ENCODE measurements at regions not wholly inside any gene's neighbourhood (a gene's known extent, or its start where the extent isn't known, plus 50 kb on each side); places are given as distances from the start of the nearest gene placed in this dataset.

- H3K27me3 ChIP-seq (ENCODE audit: insufficient read depth, poor library complexity, severe bottlenecking) = peaks cover 3% of the 10 kb centered on the region
Observed at GRCh38 chrX:68912113-68912512, 83.3 kb downstream of the EFNB1 start.

GRCh38 chrX:68910731-68911428 is 82.1 kb downstream of the EFNB1 start:
- peaks cover 3% of the 10 kb centered on the region for H3K27me3 ChIP-seq (ENCODE audit: insufficient read depth, poor library complexity, severe bottlenecking)
- no peak overlapping the region for H3K4me3 ChIP-seq (replicated peaks; ENCODE audit: insufficient read depth, low read length)
- H3K27ac ChIP-seq (replicated peaks) = no peak overlapping the region
- DNase-seq (ENCODE audit: low read depth in 1 of 2, low spot score in 1 of 2) = no peak
- TF ChIP-seq, protein P1, sequence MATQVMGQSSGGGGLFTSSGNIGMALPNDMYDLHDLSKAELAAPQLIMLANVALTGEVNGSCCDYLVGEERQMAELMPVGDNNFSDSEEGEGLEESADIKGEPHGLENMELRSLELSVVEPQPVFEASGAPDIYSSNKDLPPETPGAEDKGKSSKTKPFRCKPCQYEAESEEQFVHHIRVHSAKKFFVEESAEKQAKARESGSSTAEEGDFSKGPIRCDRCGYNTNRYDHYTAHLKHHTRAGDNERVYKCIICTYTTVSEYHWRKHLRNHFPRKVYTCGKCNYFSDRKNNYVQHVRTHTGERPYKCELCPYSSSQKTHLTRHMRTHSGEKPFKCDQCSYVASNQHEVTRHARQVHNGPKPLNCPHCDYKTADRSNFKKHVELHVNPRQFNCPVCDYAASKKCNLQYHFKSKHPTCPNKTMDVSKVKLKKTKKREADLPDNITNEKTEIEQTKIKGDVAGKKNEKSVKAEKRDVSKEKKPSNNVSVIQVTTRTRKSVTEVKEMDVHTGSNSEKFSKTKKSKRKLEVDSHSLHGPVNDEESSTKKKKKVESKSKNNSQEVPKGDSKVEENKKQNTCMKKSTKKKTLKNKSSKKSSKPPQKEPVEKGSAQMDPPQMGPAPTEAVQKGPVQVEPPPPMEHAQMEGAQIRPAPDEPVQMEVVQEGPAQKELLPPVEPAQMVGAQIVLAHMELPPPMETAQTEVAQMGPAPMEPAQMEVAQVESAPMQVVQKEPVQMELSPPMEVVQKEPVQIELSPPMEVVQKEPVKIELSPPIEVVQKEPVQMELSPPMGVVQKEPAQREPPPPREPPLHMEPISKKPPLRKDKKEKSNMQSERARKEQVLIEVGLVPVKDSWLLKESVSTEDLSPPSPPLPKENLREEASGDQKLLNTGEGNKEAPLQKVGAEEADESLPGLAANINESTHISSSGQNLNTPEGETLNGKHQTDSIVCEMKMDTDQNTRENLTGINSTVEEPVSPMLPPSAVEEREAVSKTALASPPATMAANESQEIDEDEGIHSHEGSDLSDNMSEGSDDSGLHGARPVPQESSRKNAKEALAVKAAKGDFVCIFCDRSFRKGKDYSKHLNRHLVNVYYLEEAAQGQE (IDR thresholded peaks at IDR 0.05; ENCODE audit: insufficient replicate concordance, low read depth) = no peak
- TF ChIP-seq POLR2AphosphoS5 (IDR thresholded peaks at IDR 0.05; ENCODE audit: low read depth) (no peak), GABPA (IDR thresholded peaks at IDR 0.05; ENCODE audit: low read depth) (no peak), SPI1 (IDR thresholded peaks at IDR 0.05; ENCODE audit: borderline replicate concordance, low read depth) (no peak)
- TF ChIP-seq, protein P2, sequence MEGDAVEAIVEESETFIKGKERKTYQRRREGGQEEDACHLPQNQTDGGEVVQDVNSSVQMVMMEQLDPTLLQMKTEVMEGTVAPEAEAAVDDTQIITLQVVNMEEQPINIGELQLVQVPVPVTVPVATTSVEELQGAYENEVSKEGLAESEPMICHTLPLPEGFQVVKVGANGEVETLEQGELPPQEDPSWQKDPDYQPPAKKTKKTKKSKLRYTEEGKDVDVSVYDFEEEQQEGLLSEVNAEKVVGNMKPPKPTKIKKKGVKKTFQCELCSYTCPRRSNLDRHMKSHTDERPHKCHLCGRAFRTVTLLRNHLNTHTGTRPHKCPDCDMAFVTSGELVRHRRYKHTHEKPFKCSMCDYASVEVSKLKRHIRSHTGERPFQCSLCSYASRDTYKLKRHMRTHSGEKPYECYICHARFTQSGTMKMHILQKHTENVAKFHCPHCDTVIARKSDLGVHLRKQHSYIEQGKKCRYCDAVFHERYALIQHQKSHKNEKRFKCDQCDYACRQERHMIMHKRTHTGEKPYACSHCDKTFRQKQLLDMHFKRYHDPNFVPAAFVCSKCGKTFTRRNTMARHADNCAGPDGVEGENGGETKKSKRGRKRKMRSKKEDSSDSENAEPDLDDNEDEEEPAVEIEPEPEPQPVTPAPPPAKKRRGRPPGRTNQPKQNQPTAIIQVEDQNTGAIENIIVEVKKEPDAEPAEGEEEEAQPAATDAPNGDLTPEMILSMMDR (IDR thresholded peaks at IDR 0.05; ENCODE audit: insufficient read depth, low read length) = no peak

More at GRCh38 chrX:68912113-68912512, 83.3 kb downstream of the EFNB1 start:
- no peak overlapping the region for H3K4me3 ChIP-seq (replicated peaks; ENCODE audit: insufficient read depth, low read length)
- no peak for DNase-seq (ENCODE audit: low read depth in 1 of 2, low spot score in 1 of 2)
- TF ChIP-seq GABPA (IDR thresholded peaks at IDR 0.05; ENCODE audit: low read depth) (no peak), SPI1 (IDR thresholded peaks at IDR 0.05; ENCODE audit: borderline replicate concordance, low read depth) (no peak), POLR2AphosphoS5 (IDR thresholded peaks at IDR 0.05; ENCODE audit: low read depth) (no peak)
- TF ChIP-seq, protein P2 (IDR thresholded peaks at IDR 0.05; ENCODE audit: insufficient read depth, low read length) = no peak
- TF ChIP-seq, protein P1 (IDR thresholded peaks at IDR 0.05; ENCODE audit: insufficient replicate concordance, low read depth) = no peak
- no peak overlapping the region for H3K27ac ChIP-seq (replicated peaks)

- Histone ChIP-seq H3K27me3 (ENCODE audit: insufficient read depth, poor library complexity, severe bottlenecking) (peaks cover 3% of the 10 kb centered on the region), H3K4me3 (replicated peaks; ENCODE audit: insufficient read depth, low read length) (no peak overlapping the region), H3K27ac (replicated peaks) (no peak overlapping the region)
- TF ChIP-seq POLR2AphosphoS5 (IDR thresholded peaks at IDR 0.05; ENCODE audit: low read depth) (no peak), GABPA (IDR thresholded peaks at IDR 0.05; ENCODE audit: low read depth) (no peak), SPI1 (IDR thresholded peaks at IDR 0.05; ENCODE audit: borderline replicate concordance, low read depth) (no peak; the same call in 1 of the 2 replicates)
- TF ChIP-seq, protein P2 (IDR thresholded peaks at IDR 0.05; ENCODE audit: insufficient read depth, low read length) = no peak
- TF ChIP-seq, protein P1 (IDR thresholded peaks at IDR 0.05; ENCODE audit: insufficient replicate concordance, low read depth) = no peak
- no peak for DNase-seq (ENCODE audit: low read depth in 1 of 2, low spot score in 1 of 2)
Observed at GRCh38 chrX:68909945-68910344, 81.1 kb downstream of the EFNB1 start.

Data from HL-60 (cell line).